SH-SY5Y (cell line): ENCODE measurements at regions not wholly inside any gene's neighbourhood (a gene's known extent, or its start where the extent isn't known, plus 50 kb on each side); places are given as distances from the start of the nearest gene placed in this dataset.

Source experiments
- GATA2 ChIP-seq: IDR thresholded peaks from 2 replicates; pipeline ENCODE4 v1.6.1; 2011; ENCODE audit warnings: mild to moderate bottlenecking, low read depth, low read length
- GATA3 ChIP-seq: IDR thresholded peaks from 2 replicates; pipeline ENCODE4 v1.6.1; 2011; ENCODE audit warnings: low read depth, mild to moderate bottlenecking, low read length, moderate library complexity

DNA sequence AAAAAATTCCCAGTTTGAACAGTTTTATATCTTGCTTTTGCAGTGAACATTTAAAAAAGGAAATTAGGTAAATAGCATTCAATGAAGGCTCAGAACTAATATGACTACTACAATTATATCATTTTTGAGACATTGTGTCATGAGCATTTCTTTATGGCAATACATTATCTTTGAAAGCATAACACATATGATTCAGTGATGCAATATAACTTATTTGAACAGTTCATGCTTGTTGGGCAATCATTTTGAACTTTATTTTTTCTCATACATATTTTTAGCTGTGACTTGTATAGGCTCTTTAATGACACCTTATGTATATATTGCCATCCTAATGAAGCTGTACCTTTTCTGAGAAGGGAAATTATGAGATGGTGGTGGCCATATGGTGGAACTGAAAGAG, 828.6 kb upstream of the NR2F2 start:
- TF ChIP-seq GATA2 = no peak
- TF ChIP-seq GATA3 = no peak
